Lower leg skin (tissue), 4 donors: ENCODE measurements at regions not wholly inside any gene's neighbourhood (a gene's known extent, or its start where the extent isn't known, plus 50 kb on each side); places are given as distances from the start of the nearest gene placed in this dataset.

Experiments used
- DNase-seq, 2 donors: peaks; one replicate each; pipeline ENCODE4 v3.0.0-alpha.2; 2019; ENCODE audit warnings: low spot score in 2 of 2
- H3K4me3 ChIP-seq: fragments of 200-600 bp; sonication (generic); 2 replicates; pipeline ENCODE4 v1.5.1; 2017; ENCODE audit warnings: mild to moderate bottlenecking, low read depth; ENCODE audit not compliant: poor library complexity, severe bottlenecking
- CTCF ChIP-seq, 3 donors: fragments of 450-650 bp; IDR thresholded peaks; one replicate each; pipeline ENCODE4 v1.5.1; 2016; ENCODE audit warnings: antibody characterized with exemption in 3 of 3, mild to moderate bottlenecking in 3 of 3, moderate library complexity in 2 of 3
- POLR2A ChIP-seq, 2 donors: fragments of 450-650 bp; IDR thresholded peaks; one replicate each; pipeline ENCODE4 v1.6.1; 2016 to 2017; ENCODE audit warnings: antibody characterized with exemption in 2 of 2, mild to moderate bottlenecking in 1 of 2, moderate library complexity in 1 of 2
- WGBS, 2 donors: methylation state at CpG; one replicate each; pipeline ENCODE4 v1.1.5; 2018; 5-methylcytosine and 5-hydroxymethylcytosine counted together
- intact Hi-C: fragments of 100-400 bp; cut with DNase I; formaldehyde crosslinking; loops from one replicate; pipeline ENCODE4 v1.15.0; 2023; ENCODE audit warnings: low total_unique reads

- WGBS, 2 donors, result 68 to 69% methylated on average over 3 of the region's 3 CpGs
- no peak overlapping the region for H3K4me3 ChIP-seq
- no peak for DNase-seq
- TF ChIP-seq CTCF (IDR thresholded peaks at IDR 0.05) (no peak), POLR2A (IDR thresholded peaks at IDR 0.05) (no peak)
- intact Hi-C loops, result no loop called here
These were observed 820.6 kb downstream of the DIAPH3 start for GRCh38 chr13:59343132-59343531.

- TF ChIP-seq POLR2A (IDR thresholded peaks at IDR 0.05) (no peak), CTCF (IDR thresholded peaks at IDR 0.05) (no peak)
- no peak overlapping the region for H3K4me3 ChIP-seq
- no peak for DNase-seq
- WGBS, 2 donors, result 77 to 84% methylated on average over 8 of the region's 8 CpGs
- intact Hi-C loops, result no loop called here
These were observed 819.5 kb downstream of the DIAPH3 start for GRCh38 chr13:59343993-59344822.

- intact Hi-C loops, result no loop called here
- WGBS, 2 donors, result 23 to 32% methylated on average over 2 of the region's 2 CpGs
- no peak overlapping the region for H3K4me3 ChIP-seq
- TF ChIP-seq CTCF (IDR thresholded peaks at IDR 0.05) (no peak), POLR2A (IDR thresholded peaks at IDR 0.05) (no peak)
- DNase-seq, result no peak
These were observed 818.4 kb downstream of the DIAPH3 start for GRCh38 chr13:59345311-59345710.

GRCh38 chr13:59346999-59347723 is 816.6 kb downstream of the DIAPH3 start:
- DNase-seq, result no peak
- H3K4me3 ChIP-seq, result no peak overlapping the region
- WGBS, 2 donors, result 40 to 53% methylated on average over 8 of the region's 8 CpGs
- intact Hi-C loops, result no loop called here
- TF ChIP-seq CTCF (IDR thresholded peaks at IDR 0.05), result no peak
- no peak for TF ChIP-seq POLR2A (IDR thresholded peaks at IDR 0.05)

GRCh38 chr13:59348617-59349016 is 815.1 kb downstream of the DIAPH3 start:
- WGBS, 2 donors, result 68 to 73% methylated on average over 1 of the region's 1 CpG
- DNase-seq, result no peak
- intact Hi-C loops, result no loop called here
- no peak overlapping the region for H3K4me3 ChIP-seq
- no peak for TF ChIP-seq POLR2A (IDR thresholded peaks at IDR 0.05)
- TF ChIP-seq CTCF (IDR thresholded peaks at IDR 0.05), result no peak
